B cell (primary cell): ENCODE measurements at regions not wholly inside any gene's neighbourhood (a gene's known extent, or its start where the extent isn't known, plus 50 kb on each side); places are given as distances from the start of the nearest gene placed in this dataset.

Experiments used
- ATAC-seq: fragments of 200-7000 bp; cut with Tn5 transposase; one replicate; pipeline ENCODE4 v1.10.0; 2021; ENCODE audit warnings: low read depth, mild to moderate bottlenecking, moderate number of reproducible peaks, moderate library complexity
- CTCF ChIA-PET: fragments of 350-600 bp; sonication (Branson Sonifier 250); formaldehyde crosslinking; loops from one replicate; lab custom pipeline; 2021; ENCODE audit warnings: antibody characterized with exemption, inconsistent platforms; lab: Charles Lee
- POLR2A ChIA-PET: fragments of 350-600 bp; sonication (Branson Sonifier 250); formaldehyde crosslinking; loops from one replicate; lab custom pipeline; 2021; ENCODE audit warnings: antibody characterized with exemption; lab: Charles Lee
- DNase-seq: peaks from one replicate; pipeline ENCODE4 v3.0.0; 2013
- H2AFZ ChIP-seq: 2 replicates; pipeline ENCODE4 v1.6.1; 2012; ENCODE audit warnings: mild to moderate bottlenecking, low read depth, low read length; ENCODE audit not compliant: insufficient read depth, poor library complexity, severe bottlenecking
- H3K27ac ChIP-seq, 2 donors: 1 replicate in 1 of 2; 2 replicates in 1 of 2; pipeline ENCODE4 v1.5.1; 2012 to 2013; ENCODE audit warnings: low read length in 2 of 2, mild to moderate bottlenecking in 2 of 2, moderate library complexity in 1 of 2
- H3K27me3 ChIP-seq, 4 experiments: fragments of 200-600 bp in 1 of 4; sonication (generic) in 1 of 4; replicated peaks in 1 of 4; 1 replicate in 2 of 4; 2 replicates in 2 of 4; pipeline versions ENCODE4 v1.6.1 to v1.7.0; 2013 to 2016; ENCODE audit warnings: low read length in 3 of 4, mild to moderate bottlenecking in 2 of 4, mixed read lengths in 1 of 4, moderate library complexity in 1 of 4; ENCODE audit not compliant: insufficient read depth in 4 of 4, control insufficient read depth in 3 of 4; ENCODE audit errors: control extremely low read depth in 1 of 4
- H3K36me3 ChIP-seq, 2 experiments: replicated peaks in 1 of 2; 1 replicate in 1 of 2; 2 replicates in 1 of 2; pipeline versions ENCODE4 v1.6.1 to v1.7.1; 2013; ENCODE audit warnings: low read length in 1 of 2; ENCODE audit not compliant: insufficient read depth in 2 of 2, control insufficient read depth in 1 of 2; ENCODE audit errors: control extremely low read depth in 1 of 2, extremely low read depth in 1 of 2
- H3K4me1 ChIP-seq, 2 donors: fragments of 200-600 bp in 1 of 2; sonication (generic) in 1 of 2; 1 replicate in 1 of 2; 2 replicates in 1 of 2; pipeline versions ENCODE4 v1.5.1 to v1.6.1; 2013 to 2017; ENCODE audit warnings: low read length in 2 of 2; ENCODE audit not compliant: control insufficient read depth in 2 of 2, insufficient read depth in 2 of 2
- H3K4me2 ChIP-seq: replicated peaks from 2 replicates; pipeline ENCODE3; 2012; ENCODE audit warnings: mild to moderate bottlenecking, low read depth, low read length; ENCODE audit not compliant: poor library complexity, severe bottlenecking
- H3K4me3 ChIP-seq, 5 experiments: fragments of 200-600 bp in 1 of 5; sonication (generic) in 1 of 5; 1 replicate in 3 of 5; 2 replicates in 2 of 5; pipeline versions ENCODE4 v1.5.1 to v1.7.0; 2011 to 2016; ENCODE audit warnings: low read length in 4 of 5, mild to moderate bottlenecking in 4 of 5, low read depth in 2 of 5, control low read depth in 1 of 5, moderate library complexity in 1 of 5; ENCODE audit not compliant: insufficient read depth in 1 of 5; ENCODE audit errors: control extremely low read depth in 1 of 5, extremely low read depth in 1 of 5
- H3K79me2 ChIP-seq: fragments of 200-600 bp; sonication (generic); one replicate; pipeline ENCODE4 v1.6.0; 2016; ENCODE audit warnings: low read length; ENCODE audit not compliant: control insufficient read depth, insufficient read depth
- H3K9ac ChIP-seq: fragments of 200-600 bp; sonication (generic); 2 replicates; pipeline ENCODE4 v1.6.1; 2017; ENCODE audit warnings: mild to moderate bottlenecking, low read length, moderate library complexity
- H3K9me3 ChIP-seq, 3 donors: one replicate each; pipeline versions ENCODE4 v1.6.1 to v1.7.1; 2013; ENCODE audit warnings: low read length in 2 of 3; ENCODE audit not compliant: control insufficient read depth in 2 of 3, insufficient read depth in 1 of 3; ENCODE audit errors: control extremely low read depth in 1 of 3
- H4K20me1 ChIP-seq: 2 replicates; pipeline ENCODE4 v1.6.0; 2012; ENCODE audit warnings: mild to moderate bottlenecking, low read length; ENCODE audit not compliant: insufficient read depth, control insufficient read depth, poor library complexity, severe bottlenecking
- H3K27ac Mint-ChIP-seq: one replicate; pipeline ENCODE4 v1.8.0; 2021; ENCODE audit warnings: mixed read lengths
- H3K27me3 Mint-ChIP-seq: one replicate; pipeline ENCODE4 v1.8.0; 2021; ENCODE audit warnings: mixed read lengths
- H3K4me1 Mint-ChIP-seq: one replicate; pipeline ENCODE4 v1.8.0; 2021; ENCODE audit warnings: mixed read lengths
- H3K4me3 Mint-ChIP-seq: one replicate; pipeline ENCODE4 v1.8.0; 2021; ENCODE audit warnings: mixed read lengths
- H3K9me3 Mint-ChIP-seq: one replicate; pipeline ENCODE4 v1.8.0; 2022; ENCODE audit warnings: mixed read lengths; ENCODE audit not compliant: insufficient read depth
- CTCF ChIP-seq: fragments of 200-600 bp; IDR thresholded peaks from one replicate; pipeline ENCODE4 v1.8.0; 2022; ENCODE audit warnings: antibody characterized with exemption, mild to moderate bottlenecking
- EZH2 ChIP-seq: IDR thresholded peaks from 2 replicates; pipeline ENCODE4 v1.6.1; 2012; ENCODE audit warnings: borderline replicate concordance, low read depth, mild to moderate bottlenecking, moderate library complexity, low read length; ENCODE audit not compliant: insufficient read depth, poor library complexity, severe bottlenecking
- WGBS: methylation state at CpG from one replicate; pipeline ENCODE4 v1.1.5; 2013; ENCODE audit warnings: missing lambda C conversion rate; ENCODE audit not compliant: insufficient coverage; 5-methylcytosine and 5-hydroxymethylcytosine counted together
- intact Hi-C: fragments of 100-400 bp; cut with micrococcal nuclease; formaldehyde crosslinking; loops from one replicate; pipeline ENCODE4 v1.10.0; 2022

- H3K4me3 Mint-ChIP-seq: no peak overlapping the region
- Histone ChIP-seq H3K4me2 (no peak overlapping the region), H3K27ac (no peak overlapping the region), H3K9me3 (peaks cover 0 to 10% (median 0%) of the 10 kb centered on the region in 3 donors), H2AFZ (no peak overlapping the region), H4K20me1 (no peaks in the 10 kb centered on the region), H3K9ac (no peak overlapping the region), H3K27me3 (no peaks in the 10 kb centered on the region), H3K36me3 (no peaks in the 10 kb centered on the region), H3K4me1 (no peaks in the 10 kb centered on the region), H3K79me2 (no peaks in the 10 kb centered on the region), H3K4me3 (no peak overlapping the region)
- H3K9me3 Mint-ChIP-seq: no peaks in the 10 kb centered on the region
- 72% methylated on average over 6 of the region's 8 CpGs for WGBS
- ChIA-PET CTCF (no interaction called here), POLR2A (no interaction called here)
- H3K4me1 Mint-ChIP-seq: no peaks in the 10 kb centered on the region
- DNase-seq: no peak
- ATAC-seq: no peak
- intact Hi-C loops: no loop called here
- H3K27ac Mint-ChIP-seq: no peak overlapping the region
- H3K27me3 Mint-ChIP-seq: peaks cover 3% of the 10 kb centered on the region
- TF ChIP-seq EZH2 (no peak), CTCF (no peak)
Measured at GRCh38 chr20:57114290-57115005, 152.0 kb downstream of the BMP7 start.

DNA sequence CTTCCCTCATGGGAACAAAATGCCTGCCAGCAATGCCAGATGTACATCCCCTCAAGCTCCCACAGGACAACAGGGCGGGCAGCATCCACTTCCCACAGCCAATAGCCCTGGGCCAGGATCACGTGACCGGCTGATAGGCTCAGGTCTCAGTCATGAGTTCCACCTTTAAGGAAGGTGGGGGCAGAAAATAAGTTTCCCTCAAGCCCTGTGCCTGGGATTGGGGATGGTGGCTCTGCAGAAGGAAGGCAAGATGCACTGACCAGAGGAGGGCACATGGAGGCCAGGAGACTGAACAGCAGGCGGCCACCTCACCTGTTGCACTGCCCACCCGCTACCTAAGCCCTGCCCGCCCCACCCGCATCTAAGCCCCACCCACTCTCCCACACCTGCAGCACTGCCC, 149.1 kb downstream of the BMP7 start:
- Histone ChIP-seq H3K27ac (no peak overlapping the region), H3K4me3 (no peak overlapping the region), H3K79me2 (no peaks in the 10 kb centered on the region), H2AFZ (no peak overlapping the region), H3K9ac (no peak overlapping the region), H3K27me3 (no peaks in the 10 kb centered on the region), H3K36me3 (no peaks in the 10 kb centered on the region), H3K4me1 (no peaks in the 10 kb centered on the region), H4K20me1 (no peaks in the 10 kb centered on the region), H3K4me2 (no peak overlapping the region), H3K9me3 (peaks cover 0 to 10% (median 0%) of the 10 kb centered on the region in 3 donors)
- H3K27ac Mint-ChIP-seq: no peak overlapping the region
- POLR2A ChIA-PET: no interaction called here
- no peaks in the 10 kb centered on the region for H3K4me1 Mint-ChIP-seq
- no peak for TF ChIP-seq CTCF
- no peak for TF ChIP-seq EZH2
- CTCF ChIA-PET: no interaction called here
- no peak overlapping the region for H3K4me3 Mint-ChIP-seq
- intact Hi-C loops: no loop called here
- 100% methylated on average over 1 of the region's 7 CpGs for WGBS
- no peaks in the 10 kb centered on the region for H3K27me3 Mint-ChIP-seq
- DNase-seq: no peak
- no peak for ATAC-seq
- no peaks in the 10 kb centered on the region for H3K9me3 Mint-ChIP-seq
